ENCODE measurements at regions not wholly inside any gene's neighbourhood (a gene's known extent, or its start where the extent isn't known, plus 50 kb on each side); places are given as distances from the start of the nearest gene placed in this dataset.
"Not testable (repeated sequence)": the region's sequence is repeated elsewhere in the genome, so short reads cannot be mapped to it uniquely, and the experiment has no call there.

DNA sequence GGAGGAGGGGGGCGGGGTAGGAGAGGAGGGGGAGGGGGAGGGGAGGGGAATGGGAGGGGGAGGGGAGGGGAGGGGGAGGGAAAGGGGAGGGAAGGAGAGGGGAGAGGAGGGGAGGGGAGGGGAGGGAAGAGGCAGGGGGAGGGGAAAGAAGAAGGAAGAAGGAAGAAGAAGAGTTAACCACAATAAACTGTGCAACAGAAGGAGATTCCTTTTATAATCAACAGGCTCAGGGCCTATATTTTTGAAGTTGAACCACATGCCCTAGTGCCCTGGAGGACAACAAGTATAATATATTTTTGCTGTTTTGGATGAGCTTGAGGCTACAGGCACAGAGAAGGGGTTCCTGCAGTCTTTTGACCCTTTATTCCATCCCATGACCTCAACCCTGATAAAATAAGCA, 228.2 kb upstream of the IRF2BP2 start:
- no peak for DNase-seq

DNA sequence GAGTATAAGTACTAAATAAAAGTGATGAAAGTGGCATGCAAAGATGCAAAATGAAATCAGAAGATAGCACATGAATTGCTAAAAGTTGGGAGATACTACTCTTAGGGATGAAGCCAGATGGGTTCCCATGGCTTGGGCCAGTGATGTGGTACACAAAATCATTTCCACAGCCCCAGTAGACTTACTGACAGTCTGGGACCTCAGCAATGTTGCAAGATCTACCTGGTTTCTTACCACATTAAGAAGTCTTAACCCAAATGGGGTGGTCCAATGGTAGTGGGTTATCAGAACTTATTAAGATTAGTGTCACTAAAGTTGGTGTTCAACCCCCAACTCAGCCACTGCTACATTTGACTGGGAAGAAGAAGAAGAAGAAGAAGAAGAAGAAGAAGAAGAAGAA, 227.7 kb upstream of the IRF2BP2 start:
- DNase-seq = no peak

DNA sequence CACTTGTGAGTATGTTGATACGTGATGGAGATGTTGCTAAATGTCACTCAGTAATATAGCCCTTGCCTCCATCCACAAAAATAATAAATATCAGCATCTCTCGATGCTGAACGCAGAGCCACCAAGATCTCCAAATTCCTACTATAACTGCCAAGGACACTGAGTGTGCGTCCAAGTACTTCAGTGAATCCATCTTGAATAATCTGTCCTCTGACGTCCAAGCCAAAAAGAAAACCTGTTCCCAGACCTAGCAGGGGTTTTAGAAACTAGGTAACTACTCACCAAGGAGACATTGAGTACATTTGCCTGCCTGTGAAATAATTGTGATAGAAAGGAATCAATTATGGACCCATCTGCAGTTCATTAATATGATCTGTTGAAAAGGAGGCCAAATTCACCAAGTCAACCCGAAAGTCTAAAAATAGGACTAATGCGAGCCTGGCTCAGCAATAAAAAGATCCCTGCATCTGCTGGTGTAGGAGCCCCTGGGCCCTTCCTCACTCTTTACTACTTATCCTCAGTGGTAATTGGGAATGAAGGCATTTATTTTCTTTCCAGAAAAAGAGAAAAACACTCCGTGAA, 226.9 kb upstream of the IRF2BP2 start:
- DNase-seq = no peak

DNA sequence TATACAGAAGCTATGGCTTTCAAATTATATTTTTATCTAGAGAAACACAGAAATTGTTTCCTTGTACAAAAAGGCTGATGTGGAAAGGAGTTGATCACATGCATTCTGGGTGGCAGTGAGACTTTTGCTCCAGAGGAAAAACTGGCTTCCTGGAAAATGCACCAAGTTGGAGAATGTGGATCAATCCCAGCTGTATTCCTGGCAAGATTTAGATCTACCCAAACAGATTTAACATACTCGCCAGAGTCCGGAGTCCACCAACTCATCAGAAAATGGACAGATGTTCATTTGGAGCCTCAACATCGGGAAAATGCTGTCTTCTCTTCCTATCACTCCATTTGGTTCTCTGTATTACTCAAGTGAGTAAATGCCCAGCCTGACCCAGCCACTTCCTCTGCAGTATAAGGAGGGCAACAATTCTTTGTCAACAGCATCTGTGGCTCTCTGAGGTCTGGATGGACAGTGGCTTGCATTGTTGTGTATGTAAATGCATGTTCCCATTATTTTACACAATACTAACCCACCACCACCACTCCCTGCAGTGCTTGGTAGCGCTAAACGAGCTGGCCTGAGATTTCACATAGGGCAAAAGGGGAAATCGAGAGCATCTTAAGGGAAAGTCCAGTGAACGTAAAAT, 226.2 kb upstream of the IRF2BP2 start:
- DNase-seq = no peak

DNA sequence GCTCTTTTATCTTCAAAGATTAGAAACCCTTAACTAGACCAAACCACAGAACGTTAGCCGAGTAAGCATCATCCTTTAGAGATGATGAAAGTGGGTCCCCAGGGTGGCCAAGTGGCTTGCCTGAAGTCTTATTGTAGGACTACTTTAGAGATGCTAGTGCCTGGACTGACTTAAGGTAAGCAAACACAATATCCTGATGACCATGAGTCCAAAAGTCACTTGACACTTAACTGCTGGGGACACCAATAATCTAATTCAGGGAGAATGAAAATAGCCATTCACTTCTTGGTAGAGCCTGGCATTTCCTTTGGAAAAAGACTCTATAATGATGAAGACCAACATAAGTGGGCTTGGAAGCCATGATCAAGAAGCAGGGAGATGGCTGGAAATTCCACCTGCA, 225.3 kb upstream of the IRF2BP2 start:
- DNase-seq = no peak

DNA sequence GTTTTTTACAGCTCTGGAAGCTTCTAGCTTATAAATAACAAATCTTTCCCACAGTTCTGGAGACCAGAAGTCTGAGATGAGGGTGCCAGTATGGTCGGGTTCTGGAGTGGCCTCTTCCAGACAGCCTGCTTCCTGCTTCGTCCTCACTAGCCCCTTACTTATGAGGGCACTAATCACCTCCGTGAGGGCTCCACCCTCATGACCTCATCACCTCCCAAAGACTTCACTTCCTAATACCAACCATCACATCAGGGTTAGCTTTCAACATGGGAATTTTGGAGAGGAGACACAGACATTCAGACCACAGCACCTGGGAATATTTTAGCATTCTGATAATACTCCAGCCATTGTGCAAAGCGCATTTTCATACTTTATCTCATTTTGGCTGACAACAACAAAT, 223.7 kb upstream of the IRF2BP2 start:
- DNase-seq = no peak

DNA sequence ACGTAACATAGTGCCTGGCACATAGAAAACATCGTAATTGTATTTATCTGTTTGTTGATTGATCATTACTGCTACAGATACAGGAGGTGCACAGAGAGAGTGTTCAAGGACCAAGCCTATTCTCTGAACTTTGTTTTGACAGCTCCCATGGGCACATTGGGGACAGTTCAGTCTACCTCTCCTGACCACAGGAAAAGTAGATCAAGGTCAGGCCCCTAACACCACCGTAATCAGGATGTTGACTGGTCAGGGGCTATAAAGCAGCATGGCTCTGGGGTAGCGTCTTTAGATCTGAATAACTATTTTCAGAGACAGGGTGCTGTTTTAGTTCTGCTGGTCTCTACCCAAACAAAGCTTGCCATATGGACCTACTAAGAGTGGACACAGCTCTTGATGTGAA, 223.1 kb upstream of the IRF2BP2 start:
- DNase-seq = no peak

DNA sequence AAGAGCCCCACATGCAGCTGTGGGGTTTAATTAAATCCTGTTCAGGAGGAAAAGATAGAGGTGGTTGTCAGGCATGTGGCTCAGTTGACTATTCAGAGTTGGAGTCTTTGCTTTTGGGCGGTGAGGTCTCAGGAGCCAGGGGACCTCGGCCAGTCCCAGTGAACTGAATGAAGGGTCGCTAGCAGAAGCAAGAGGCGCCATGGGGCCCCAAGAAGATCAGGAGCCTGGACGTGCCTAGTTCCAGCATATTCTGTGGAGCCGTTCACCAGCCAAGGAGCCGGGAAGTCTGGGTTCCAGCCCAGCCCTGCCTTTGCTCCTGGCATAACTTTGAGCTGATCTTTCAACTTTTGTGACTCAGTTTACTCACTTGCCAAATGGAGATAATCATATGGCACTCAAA, 217.7 kb upstream of the IRF2BP2 start:
- DNase-seq = no peak

DNA sequence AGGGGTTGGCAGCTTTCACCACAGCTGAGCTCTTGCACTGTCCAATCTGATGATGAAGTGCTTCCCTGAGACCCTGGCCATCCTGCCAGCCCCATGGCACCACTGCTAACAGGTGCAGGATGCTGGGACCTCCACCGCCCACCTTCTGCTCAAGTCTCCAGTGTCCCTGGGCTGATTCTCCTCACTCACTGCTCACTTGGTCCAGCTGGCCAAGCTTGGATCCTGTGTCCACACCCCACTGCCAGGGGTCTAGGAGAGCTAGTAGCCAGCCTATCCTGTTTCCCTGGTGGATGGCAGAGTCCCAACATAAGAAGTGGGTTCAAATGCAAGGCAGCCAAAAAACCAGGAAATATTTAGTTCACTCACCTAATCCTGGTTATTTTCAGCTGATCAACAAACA, 217.2 kb upstream of the IRF2BP2 start:
- DNase-seq = no peak

DNA sequence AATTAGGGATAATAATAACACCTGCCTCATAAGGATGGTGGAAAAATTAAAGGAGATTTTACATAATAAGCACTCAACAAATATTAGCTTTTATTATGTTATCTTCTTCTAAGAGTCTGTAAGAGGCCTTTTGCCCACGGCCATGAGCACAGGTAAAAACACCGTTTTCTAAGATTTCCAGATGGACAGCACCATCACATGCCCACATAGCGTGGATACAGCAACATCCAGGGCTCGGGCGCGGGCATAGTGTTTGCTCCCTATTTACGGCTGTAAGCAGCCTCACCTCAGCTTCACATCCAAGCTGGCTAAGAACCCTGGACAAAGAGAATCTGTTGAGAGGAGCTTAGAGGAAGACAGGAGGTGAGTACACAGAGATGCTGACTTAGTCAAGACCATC, 216.4 kb upstream of the IRF2BP2 start:
- DNase-seq = no peak

DNA sequence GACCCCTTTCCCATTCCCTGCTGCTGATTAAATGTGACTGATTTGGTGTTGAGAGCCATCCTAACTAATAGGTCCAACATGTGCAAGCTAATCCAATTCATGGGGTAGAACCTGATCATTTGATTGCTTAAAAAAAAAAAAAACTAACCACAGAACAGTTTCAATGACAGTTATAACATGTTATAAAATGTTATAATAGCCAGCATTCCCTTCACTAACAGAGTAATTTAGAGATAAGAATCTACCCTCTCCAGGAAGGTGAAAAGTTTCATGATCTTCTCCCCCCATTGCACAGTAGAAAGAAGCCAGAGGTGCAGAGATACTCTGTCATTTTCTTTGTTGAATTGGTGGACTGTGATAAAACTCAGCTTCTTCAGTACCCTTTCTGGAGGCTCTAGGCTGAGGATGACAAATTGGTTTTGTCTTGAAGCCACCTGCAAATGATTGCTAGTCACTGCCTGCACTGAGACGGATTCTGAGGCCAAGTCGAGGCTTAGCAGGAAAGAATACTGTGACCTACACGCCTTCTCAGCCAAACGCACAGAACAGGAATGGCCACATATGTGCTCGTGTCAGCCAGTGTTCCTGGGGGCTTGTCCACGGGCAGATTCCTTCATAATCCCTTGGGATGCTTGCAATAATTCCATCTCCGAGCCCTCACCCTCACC, 215.7 kb upstream of the IRF2BP2 start:
- no peak for DNase-seq

DNA sequence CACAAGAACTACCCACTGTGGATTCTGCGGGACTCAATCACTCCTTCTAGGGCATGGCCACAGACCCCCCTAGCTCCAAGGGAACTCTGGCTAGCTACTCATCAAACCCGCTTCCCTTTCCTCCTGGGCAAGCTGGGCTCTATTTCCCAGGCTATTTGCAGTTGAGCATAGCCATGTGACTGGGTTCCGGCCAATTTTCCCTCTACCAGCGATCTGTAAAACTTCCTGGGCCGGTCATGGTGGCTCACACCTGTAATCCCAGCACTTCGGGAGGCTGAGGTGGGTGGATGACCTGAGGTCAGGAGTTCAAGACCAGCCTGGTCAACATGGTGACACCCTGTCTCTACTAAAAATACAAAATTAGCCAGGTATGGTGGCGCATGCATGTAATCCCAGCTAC, 214.9 kb upstream of the IRF2BP2 start:
- not testable (repeated sequence) for DNase-seq

DNA sequence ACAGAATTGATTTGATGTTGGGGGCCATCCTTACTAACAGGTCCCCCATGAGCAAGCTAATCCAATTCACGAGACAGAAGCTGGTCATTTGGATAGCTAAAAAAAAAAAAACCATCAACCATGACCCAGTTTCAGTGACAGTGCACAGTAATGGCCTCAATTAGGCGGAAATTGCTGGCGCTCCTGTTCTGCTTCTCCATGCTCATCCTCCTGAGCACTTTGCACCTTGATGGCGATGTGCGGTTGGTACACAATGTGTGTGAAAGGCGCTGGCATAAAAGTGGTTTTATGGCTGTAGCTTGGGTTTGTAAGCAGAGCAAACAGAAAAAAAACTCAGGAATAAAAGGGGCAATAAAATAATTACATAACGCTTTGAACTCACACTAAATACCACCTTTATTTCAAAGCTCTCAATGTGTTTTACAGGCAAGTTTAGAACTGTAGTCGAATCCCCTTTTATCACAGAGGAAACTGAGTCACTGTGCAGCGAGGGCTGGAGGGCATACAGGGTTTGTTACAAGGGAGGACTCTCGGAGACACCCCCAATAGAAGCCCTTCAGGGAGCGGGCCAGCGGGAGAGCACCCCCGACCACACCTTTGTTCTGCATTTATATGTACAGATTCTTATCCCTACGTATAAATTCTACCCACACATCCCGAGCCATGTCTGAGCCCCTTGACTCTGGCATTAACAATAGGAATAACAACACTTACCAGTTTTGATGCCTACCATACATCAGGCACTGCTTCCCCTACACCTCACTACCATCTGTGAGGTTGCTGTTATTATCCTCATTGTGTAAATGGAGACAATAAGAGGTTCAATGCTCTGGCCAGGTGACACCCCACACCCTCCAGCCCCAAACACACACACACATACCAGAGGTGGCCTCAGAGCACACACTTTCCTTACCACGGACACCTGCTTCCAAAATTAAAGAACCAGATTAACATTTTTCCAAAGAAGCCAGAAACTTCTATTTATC, 213.5 kb upstream of the IRF2BP2 start:
- no peak for DNase-seq

DNA sequence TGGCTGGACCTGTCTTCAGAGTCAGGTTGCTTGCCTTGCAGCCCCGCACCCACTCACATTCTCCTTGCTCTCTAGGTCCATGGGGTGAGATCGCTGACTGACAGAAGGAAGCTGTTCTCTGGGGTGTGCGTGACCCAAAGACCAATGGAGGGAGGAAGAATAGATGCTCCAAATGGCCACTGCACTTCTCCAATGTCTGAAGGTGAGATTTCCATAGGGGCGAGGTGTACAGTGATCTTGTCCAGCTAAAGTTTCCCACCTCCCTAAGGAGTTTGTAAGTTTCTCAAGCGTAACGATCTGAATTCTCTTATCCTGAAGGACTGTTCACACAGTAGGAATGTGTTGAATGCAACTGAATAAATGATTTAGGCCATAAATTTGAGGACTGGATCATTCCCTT, 211.9 kb upstream of the IRF2BP2 start:
- no peak for DNase-seq

DNA sequence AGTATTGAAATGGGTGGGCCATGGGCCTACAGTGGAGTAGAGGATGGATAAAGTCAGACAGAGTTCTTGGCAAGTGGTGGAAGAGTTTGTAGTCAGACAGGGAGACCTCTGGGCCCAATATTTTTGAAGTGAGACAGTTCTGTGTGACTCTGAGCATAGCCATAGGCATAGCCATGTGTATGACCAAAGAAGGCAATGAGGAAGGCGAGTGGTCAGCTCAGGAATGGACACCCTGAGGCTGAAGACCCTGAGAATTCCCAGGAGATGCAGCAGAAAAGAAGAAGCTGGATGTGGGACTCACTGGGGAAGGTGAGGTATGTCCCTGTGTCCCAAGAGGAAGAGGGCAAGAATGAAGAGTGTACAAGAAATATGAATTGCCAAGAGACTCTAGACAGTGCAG, 210.6 kb upstream of the IRF2BP2 start:
- DNase-seq = no peak

DNA sequence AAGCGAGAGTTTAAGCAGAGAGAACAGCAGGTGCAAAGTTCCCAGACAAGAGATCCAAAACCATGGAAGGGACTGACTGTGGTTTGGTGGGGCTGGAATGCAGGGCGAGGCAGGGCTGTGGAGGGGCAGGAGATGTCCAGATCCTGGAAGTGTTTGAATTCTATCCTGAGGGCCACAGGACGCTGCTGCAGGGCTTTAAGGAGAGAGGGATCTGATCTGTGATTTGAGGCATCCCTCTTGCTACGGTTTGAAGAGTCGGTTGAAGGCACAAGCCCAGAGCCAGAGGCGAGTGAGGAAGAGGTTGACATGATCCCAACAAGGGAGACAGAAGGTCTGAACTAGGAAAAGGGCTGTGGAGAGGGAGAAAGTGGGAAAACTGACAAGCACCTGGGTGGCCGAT, 209.9 kb upstream of the IRF2BP2 start:
- DNase-seq = not testable (repeated sequence)

DNA sequence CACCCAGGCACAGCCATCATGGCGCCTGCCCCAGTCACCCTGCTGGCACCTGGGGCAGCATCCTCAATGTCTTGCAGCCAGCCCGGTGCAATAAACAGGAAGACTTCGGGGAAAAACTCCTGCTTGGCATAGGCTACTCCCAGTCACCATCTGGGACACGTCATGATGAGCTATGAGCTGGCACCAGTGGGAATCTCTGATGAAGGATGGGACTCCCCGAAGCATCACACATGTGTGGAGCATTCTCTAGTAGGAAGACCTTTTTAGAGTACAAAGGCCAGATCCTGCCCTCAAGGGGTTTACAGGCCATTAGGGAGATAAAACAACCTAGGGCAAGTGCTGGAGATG, 208.0 kb upstream of the IRF2BP2 start:
- DNase-seq = not testable (repeated sequence)

DNA sequence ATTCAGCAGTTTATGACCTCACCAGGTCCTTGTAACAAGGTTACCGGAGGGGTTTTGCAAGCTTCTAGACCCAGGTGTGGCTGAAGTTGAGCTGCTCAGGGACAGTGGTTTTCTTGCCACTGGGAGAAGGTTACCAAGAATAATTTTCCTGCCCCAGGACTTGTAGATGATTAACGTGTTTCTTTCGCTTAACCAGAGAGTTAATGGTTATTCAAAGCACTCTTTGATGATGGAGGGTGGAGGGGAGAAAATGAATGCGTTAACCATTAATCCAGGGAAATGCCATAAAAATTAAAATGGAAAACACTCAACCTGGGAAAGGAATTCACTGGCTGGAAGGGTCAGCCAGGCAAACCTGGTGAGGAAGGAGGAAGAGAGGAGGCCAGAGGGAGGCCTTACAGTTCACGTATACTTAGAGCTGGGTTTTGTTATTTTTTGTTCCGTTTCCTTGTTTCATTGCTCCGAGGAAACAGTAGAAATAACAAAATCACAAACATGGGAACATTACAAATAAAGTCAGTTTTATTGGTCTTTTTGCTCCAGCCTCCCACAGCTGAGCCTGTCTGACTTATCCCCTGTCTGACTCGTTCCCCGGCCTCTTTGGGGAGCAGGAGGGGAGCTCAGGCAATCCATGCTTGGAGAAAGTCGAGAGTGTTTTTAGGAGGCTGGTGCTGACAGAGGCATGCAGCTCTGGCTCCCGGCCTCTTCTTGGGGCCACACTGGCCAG, 207.5 kb upstream of the IRF2BP2 start:
- not testable (repeated sequence) for DNase-seq

DNA sequence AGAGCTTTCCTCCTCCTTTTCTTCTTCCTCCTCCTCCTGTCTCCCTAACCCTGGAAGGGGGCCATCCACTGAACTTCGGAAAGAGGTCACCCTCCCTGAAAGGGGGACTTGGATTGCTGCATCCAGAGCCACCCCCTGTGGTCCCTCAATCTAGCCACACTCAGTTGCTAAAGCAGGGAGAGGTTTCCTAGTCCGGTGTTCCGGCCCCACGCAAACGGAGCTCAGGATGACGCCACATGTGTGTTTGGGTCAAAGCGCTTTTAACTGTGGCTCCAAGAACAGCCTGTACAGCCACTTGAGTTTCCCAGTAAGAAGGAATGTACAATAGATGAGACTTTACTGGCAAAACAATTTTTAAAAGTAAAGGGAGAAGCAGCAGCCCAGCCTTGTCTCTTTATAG, 206.9 kb upstream of the IRF2BP2 start:
- not testable (repeated sequence) for DNase-seq

DNA sequence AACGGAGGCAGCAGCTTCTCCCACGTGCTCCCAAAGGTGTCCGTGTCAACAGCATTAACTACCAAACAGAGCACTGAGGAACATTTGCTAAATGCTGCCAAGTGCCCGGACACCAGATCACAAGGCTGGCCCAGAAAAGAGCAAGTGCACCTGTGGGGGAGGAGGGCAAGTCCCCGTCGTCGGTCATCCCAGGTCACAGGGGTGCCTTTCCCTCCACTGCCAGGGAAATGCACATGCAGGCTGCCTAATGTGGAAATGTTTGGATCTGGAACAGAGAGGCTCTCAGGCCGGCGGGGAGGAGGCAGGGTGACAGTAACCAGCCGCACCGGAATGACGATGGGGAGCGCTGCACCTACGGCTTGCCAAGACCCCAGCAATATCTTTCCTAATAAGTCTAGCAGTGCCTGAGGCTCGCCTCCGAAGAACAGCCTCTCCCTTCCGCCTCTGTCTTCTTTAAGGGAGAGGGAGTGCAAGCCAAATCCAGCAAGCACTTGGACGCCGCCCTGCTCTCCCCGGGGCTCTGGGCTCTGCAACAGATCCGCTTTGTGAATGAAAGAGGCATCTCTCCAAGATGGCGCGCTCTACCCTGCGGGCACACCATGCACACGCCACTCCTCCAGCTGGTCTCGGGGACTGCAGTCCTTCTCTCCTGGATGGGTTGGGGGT, 206.3 kb upstream of the IRF2BP2 start:
- not testable (repeated sequence) for DNase-seq

DNA sequence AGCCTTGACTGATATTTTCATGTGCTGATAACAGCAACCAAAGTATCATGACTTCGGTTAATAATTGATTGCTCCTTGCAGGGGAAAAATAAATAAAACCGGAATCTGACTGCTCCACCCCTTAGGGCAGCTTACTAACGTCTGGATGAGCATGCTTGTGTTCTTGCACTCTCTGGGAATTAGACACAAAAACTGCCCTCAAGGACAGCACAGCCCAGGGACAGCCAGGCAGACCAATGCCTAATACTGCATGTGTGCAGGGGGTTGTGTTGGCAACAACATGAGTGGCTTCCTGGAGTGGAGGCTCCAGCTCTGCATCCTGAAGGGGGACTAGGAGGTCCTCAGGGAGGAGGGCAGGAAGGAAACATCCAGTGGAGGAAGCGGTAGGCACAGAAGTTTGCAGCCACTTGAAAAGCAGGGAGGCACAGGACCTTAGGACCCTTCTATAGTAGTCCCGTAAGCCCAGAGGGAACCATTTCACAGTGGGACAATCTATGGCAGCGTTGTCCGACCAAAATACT, 205.4 kb upstream of the IRF2BP2 start:
- not testable (repeated sequence) for DNase-seq

DNA sequence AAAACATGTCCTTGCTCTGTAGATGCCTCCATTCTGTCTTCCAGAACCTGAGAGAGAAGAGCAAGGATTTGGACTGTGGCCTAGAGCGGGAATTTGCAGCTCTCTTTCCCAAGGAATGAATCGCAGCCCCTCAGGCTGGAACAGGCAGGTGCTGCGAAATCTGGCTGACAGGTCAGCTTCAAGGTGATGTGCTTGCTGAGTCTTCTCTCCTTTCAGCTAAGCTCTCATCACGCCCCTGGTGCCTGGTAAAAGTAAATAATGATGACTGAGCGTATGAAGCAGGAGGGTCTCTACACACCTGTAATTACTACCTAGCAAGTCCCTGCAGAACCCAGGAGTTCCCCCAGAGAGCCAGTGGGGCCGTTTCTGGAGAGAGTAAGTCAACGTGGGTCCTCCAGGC, 204.3 kb upstream of the IRF2BP2 start:
- not testable (repeated sequence) for DNase-seq
